HG03139 (cell line): ENCODE measurements at regions not wholly inside any gene's neighbourhood (a gene's known extent, or its start where the extent isn't known, plus 50 kb on each side); places are given as distances from the start of the nearest gene placed in this dataset.

Experiments used
- ATAC-seq: cut with Tn5 transposase; IDR thresholded peaks from one replicate; pipeline ENCODE4 v1.9.1; 2021; ENCODE audit not compliant: unreplicated experiment

DNA sequence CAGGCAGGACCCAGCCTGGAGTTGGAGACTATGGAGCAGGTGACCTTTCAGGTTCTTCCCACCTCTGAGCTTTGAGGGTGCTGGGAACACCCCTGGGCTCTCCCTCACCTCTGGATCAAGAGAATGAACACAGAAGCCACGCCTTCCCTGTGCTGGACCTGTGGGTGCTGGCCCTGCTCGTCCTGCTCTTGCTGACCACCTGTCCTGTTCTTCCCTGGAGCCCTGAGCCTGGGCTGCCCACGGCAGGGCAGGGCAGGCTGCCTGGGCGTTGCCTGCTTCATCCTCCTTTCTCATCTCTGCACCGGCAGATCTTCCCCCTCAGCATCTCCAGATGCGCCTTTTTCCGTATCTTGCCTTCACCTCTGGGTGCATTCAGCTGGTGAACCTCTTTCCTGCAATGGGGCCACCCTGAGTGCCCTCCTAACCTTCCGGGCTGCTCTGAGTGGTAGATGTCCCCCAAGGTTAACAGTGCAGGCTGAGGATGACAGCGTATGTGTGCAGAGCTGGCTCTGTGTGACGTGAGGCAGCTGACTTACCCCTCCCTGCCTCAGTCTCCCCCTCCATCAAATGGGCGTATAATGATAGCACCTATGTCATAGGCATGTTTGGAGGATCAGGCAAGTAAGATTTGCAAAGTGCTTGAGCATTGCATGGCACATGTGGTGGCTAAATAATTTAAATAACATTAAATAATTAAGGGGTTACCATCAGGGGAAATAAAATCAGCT lies 225.8 kb upstream of the CIBAR2 start:
- no peak for ATAC-seq

DNA sequence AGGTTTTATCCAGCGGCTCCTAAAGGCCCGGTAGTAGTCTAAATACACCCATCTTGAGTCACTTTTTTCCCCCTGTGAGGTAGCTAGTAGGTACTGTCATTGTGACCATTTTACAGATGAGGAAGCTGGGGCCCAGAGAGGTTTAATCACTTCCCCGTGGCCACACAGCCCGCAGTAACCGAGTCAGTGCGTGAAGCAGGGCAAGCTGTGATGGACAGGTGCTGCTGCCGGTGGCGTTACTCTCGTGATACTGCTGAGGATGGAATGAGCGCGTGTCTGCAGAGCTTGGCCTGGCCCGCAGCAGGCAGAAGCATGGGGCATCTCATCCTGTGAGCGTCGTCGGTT lies 226.3 kb upstream of the CIBAR2 start:
- ATAC-seq, result no peak

DNA sequence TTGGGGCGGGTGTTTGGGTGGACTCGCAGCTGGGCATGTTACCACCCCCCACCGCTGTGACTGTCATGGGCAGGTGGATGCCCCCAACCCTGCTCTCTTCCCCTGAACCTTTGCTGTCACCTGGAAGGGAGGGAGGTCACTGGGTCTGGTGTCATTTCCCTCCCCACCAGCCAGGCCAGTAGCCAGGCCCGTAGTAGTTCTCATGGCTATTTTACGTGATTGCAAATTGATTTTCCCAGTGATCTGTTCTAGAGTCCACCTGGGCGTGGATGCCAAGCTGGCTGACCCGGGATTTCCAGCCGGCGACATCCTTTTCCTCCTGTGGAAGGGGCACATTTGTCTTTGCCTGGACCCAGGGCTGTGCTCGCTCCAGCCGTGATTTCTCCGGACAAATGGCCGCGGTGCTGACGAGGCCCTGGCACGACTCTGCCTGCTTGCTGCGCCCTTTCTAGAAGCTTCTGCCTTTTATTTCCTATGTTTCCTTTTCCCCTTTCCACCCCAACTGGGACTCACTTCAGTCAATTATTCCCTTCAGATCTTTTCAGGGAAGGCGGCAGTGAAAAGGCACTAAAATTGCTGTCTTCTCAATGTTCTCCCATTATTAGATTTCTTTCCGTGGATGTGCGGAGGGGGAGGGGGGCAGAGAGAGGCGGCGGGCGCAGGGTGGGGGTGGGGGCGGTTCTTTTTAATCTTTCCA lies 226.9 kb upstream of the CIBAR2 start:
- no peak for ATAC-seq

DNA sequence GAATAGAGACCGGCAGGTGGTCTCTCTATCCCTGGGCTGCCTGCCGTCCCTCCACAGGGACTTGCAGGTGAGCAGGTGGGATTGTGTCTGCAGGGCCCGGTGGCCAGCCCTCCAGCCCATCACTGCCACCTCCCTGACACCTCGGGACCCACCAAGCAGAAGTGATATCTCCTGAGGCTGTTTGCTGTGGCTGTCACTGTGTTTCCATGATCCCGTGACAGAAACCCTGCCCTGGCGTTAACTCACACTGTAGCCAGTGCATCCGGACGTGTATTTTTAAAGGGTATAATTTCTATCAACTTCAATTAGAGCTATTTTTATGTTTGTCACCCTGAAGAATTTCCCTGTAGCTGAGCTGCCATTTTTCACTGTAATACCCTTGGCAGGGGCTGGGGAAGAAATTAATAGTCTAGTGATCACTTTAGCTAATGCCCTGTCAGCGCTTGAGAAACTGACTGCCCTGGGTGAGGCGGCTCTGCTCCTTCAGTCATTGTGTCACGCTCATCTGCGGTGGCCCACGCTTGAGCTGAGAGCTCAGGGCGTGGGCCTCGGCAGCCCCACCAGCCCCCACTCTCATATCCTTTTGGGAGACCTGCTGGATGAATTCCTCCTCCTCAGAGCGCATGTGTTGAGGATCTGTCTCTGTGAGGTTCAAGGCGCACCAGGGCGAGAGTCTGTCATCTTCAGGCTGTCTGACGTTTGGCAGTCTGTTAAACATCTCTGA lies 229.9 kb upstream of the CIBAR2 start:
- ATAC-seq, result no peak

DNA sequence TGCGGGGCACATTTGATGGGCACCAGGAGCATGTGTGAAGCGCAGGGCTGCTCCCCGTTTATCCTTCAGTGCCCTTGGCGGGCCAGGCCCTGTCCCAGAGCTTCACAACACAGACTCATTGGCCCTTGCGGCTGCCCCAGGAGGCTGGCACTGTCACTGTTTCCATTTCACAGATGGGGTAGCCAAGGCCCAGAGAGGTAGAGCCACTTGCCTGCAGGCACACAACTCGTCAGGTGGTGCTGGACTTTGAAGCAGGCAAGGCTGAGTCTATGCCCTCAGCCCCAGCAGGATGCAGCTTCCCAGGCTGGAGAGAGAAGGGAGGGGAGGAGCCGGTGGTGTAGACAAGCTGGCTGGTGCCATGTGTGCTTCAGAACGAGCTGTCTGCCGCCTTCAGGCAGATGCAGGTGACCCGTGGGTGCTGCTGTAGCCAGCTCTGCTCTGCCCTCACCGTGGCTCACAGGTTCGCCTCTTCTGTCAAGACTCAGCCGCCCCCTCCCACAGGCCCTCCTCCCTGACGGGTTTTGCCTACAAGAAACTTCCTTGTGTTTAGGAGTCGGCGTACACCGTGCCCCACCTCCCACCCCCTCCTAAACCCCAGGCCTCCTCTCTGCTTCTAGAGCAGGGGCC lies 232.3 kb upstream of the CIBAR2 start:
- no peak for ATAC-seq

DNA sequence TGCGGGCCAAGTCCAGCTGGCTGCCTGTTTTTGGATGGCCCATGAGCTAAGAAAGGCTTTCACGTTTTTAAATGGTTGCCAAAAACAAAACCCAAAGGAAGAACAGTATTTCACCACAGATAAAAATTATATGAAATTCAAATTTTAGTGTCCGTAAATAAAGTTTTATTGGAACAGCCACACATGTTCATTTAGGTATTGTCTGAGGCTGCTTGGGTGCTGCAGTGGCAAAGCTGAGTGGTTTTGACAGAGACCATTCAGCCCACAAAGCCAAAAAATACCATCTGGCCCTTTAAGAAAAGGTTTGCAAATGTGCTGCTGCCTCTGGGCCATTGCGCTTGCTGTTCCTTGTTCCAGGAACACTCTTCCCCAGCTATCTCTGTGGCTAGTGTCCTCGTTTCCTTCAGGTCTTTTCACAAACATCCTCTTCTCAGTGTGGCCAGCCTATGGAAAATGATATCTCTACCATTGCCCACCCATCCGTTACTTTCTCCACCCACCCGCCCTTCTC lies 232.9 kb upstream of the CIBAR2 start:
- ATAC-seq, result no peak

DNA sequence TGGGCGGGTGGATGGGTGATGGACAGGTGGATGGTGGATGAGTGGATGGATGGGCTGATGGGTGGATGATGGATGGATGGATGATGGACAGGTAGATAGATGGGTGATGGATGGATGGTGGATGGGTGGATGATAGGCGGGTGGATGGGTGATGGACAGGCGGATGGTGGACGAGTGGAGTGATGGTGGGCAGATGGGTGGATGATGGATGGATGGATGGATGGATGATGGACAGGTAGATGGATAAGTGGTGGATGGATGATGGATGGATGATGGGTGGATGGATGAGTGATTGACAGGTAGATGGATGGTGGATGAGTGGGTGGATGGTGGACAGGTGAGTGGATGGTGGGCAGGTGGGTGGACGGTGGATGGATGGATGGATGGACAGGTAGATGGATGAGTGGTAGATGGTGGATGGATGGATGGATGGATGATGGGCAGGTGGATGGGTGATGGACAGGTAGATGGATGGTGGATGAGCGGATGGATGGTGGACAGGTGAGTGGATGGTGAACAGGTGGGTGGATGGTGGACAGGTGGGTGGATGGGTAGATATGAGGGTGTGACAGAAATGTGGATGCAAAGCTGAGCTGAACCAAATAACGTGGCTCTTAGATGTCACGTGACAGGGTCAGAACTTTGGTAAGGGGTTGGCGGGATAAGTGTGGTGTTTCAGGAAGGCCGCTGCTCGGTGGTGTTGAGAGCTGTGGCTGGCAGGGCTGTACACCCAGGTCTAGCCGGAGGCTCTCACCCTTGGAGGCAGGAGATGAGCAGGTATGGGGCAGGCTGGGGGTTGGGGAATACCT lies 234.3 kb upstream of the CIBAR2 start:
- no peak for ATAC-seq

DNA sequence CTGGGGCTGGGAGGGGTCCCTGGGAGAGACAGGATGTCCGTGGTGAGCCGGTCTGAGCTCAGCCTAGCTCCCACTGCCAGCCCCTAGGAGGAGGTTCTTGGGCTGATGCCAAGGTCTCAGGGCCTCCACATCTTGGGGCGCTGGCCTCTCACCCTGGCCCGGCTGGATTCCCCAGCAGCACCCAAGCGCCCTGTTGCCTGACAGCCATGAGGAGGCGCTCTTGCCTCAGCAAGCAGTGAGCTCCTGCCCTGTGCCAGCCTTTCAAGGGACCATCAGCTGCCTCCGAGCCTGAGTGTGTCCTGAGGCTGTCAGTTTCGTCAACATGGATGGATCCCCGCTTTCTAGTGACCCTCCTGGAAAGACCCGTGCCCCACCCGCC lies 234.9 kb upstream of the CIBAR2 start:
- ATAC-seq, result no peak

DNA sequence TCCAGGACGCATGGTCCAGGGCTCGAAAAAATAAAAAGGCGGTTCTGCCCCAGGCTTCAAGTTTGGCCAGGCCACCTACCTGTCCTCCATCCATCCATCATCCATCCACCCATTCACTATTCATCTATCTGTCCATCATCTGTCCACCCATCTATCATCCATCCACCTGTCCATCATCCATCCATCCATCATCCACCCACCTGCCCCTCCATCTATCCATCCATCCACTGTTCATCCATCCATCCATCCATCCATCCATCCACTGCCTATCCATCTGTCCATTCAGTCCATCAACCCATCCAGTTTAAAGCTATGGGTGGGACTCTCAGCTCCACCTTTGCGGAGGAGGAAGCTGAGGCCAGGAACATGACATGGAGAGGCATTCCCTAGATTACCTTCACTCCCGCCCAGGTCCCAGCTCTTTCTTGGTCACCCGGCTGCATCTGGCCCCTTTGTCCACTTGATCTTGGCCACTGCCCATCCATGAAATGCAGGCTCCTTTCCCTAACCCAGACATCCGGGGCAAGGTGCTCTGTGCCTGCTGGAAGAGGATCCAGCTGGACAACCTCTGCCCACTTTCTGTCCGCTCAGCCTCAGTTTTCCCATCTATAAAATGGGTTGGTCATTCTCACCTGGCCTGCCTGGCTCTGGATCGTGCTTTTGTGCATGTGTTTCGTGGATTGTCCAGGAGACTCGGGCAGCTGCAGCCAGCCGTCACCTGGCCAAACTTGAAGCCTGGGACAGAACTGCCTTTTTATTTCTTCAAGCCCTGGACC lies 236.0 kb upstream of the CIBAR2 start:
- ATAC-seq, result no peak

DNA sequence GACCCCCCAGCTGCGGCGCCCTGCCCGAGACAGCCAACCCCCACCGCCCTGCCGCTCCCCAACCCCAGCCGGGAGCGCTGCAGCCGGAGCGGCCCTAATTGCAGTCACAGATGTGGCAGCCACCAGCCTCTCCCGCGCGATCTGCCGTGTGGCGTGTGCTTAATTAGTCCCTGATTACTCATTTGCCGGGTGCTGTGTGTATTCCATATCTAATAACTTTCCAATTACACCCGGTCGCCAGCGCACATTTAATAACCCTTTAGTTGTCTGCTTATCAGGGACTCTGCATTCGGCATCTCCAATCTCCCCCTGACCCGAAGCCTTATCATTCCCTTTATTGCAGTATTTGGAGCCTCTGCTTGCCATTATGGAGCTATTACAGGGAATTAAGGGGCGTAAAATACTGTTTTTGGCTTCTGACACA lies 236.7 kb upstream of the CIBAR2 start:
- ATAC-seq, result no peak

DNA sequence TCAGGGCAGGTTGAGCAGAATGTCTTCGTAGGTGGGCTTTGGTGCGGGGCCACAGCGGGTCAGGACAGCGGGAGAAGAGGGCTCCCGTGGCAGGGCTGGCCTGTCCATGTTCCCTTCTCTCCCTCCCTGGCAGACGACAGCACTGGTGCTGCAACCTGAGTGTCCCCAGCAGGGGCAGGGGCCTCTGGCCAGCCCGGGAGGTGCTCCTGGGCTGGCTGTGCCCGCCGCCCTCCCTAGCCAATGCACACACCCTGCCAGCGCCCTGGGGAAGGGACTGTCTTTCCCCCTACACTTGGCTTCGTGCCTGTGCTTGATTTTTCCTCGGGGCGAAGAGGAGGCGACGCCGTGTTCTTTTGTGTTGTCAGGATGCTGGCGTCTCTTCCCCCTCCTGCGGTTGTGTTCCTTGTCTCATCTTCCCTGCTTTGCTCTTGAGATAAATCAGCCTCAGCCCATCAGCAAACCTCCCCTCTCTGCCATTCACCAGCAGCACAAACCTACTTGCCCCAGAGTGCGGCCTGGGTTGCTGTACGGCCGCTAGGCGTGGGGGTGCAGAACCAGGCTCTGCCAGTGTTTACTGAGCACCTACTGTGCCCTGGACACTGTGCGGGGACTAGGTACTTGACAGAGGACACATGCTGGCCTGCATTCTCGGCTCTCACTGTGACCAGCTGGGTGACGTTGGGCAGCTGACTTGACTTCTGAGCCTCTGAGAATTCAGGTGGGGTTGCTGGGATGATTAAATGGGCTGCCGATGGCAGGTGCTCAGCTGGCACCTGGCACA lies 237.3 kb upstream of the CIBAR2 start:
- no peak for ATAC-seq

DNA sequence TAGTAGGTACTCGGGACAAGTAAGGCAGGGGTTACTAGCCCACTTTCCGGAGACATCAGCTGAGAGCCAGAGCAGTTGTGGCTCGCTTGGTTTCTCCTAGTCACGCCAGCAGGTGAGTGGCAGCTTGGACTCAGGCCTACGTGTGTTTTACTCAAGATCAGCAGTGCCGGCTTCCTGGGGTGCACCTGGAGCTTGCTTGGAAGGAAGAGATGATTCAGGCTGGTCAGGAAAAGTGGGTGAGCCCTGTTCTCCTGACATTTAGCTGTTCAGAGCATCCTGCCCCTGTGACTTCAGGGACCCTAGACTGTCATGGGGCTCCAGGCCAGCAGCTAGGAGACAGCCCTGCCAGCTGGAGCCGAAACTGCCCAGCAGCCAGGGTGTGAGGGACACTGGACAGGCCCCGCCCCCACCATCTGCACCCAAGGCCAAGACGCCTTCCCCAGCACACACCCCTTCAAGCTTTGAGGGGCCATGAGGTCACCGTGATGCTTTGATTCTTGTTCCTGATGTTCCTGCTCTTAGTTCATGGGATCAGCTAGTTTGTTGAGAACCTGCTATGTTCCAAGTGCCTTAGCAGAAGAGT lies 238.0 kb upstream of the CIBAR2 start:
- ATAC-seq, result no peak

DNA sequence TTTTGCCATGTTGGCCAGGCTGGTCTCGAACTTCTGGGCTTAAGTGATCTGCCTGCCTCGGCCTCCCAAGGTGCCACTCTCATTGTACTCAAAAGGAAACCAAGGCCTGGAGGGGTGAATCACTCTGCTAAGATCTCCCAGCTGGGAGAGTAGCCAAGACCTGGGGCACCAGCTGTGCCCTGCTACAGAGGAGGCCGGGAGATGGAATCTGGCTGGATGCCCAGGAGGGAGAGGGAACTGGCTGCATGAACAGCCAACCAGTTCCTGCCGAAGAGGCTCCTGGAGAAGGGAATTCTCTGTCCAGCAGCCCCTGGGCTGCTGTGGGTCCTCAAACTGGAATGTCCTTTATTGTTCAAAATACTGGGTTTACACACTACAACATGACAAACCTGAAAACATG lies 238.7 kb upstream of the CIBAR2 start:
- ATAC-seq, result no peak

DNA sequence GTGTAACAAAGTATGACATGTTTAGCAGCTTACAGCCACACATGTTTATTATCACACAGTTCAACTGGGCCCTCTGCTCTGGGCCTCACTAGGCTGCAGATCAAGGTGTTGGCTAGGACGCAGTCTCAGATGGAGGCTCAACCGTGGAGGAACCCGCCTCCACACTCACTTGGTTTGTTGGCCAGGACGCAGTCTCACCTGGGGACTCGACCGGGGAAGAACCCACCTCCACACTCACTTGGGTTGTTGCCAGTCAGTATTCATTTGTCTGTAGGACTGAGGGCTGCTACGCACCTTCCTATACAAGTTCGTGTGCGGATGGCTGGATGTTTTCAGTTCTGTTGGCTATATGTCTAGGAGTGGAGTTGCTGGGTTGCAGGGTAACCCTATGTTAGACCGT lies 240.7 kb upstream of the CIBAR2 start:
- ATAC-seq, result no peak

DNA sequence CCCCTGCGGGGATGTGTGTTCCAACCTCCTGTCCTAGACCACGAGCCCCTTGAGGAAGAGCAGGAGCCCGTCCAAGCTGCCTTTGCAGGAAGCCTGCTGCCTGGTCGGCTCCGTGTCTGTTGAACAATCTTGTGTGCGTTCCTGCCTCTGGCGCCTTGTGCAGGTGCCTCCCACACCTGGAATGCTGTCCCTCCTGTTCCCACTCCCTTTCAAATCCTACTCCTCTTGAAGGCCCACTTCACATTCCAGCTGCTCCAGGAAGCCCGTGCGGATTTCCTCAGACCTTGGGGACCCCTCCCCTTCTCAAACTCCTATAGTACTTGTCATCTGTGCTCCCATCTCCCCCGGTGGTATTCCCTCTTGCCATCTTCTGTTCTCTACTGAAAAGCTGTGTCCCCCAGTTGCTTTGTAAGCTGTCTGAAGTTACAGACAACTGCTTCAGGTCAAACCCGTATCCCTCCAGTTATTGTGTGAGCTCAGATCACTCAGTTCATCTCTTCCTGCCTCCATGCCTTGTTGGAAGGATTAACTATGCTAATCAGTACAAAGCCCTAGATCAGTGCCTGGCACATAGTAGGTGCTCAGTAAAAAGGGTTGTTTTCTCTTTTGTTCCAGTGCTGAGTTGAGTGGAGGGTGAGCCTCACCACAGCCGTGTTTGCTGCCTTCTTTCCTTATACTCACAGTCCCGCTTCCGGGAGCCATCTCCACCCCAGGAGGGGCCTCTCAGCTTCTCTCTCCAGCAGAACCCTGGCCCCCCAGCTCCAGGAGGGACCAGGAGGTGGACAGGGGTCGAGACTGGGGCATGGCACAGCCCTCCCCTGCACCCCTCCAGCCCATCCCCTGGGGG lies 241.8 kb upstream of the CIBAR2 start:
- no peak for ATAC-seq

DNA sequence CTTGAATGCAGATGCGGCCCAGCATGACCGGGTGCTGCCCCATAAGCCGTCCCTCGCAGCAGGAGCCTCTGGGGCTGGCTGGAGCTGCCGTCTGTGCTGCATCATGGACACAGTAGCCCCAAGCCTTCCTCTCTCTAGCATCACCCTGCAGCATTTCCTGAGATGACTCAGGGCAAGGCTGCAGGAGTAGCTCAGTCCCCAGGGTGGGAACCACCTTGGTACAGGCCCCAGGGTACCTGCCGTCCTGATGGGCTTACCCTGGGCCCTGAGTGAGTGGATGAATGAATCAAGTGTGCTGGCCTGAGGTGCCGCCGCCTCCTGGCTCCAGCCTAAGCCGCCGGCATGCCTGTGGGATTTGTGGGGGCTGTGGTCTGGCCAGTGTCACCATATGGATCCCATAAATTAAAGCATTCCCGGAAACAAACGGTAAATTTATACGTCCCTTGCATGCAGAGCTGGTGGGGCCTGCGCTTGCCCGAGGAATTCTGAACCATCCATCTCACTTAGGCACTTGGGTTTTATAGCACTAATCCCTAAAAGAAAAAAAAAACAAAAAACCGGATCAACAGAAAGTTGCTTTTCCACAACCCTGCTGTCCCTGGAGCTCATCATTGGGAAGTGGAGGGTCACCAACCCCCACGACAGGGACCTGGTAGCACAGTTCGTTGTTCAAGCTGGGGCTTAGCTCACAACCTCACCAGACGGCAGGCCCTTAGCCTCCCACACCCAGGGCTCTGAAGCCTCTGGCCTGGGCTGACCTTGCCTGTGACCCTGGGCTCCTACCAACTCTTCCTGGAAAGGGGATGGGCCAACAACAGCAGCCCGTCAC lies 242.6 kb upstream of the CIBAR2 start:
- no peak for ATAC-seq

DNA sequence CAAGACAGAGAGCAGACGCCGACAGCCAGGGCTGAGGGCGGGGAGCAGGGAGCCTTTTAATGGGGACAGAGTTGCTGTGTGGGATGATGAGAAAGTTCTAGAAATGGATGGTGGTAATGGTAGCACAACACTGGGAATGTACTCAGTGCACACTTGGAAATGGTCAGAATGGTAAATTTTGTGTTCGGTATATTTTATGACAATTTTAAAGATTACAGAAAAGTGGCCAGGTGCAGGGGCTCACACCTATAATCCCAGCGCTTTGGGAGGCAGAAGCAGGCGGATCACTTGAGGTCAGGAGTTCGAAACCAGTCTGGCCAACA lies 243.2 kb upstream of the CIBAR2 start:
- no peak for ATAC-seq
